ENCODE measurements at regions not wholly inside any gene's neighbourhood (a gene's known extent, or its start where the extent isn't known, plus 50 kb on each side); places are given as distances from the start of the nearest gene placed in this dataset.

- TF ChIP-seq CTCF (IDR thresholded peaks at IDR 0.05) (no peak), POLR2A (IDR thresholded peaks at IDR 0.05) (no peak)
Measured at GRCh38 chr14:83746336-83746735, 1783.6 kb upstream of the FLRT2 start.
